ENCODE measurements at regions not wholly inside any gene's neighbourhood (a gene's known extent, or its start where the extent isn't known, plus 50 kb on each side); places are given as distances from the start of the nearest gene placed in this dataset.
"Not testable (repeated sequence)": the region's sequence is repeated elsewhere in the genome, so short reads cannot be mapped to it uniquely, and the experiment has no call there.

- no peak for DNase-seq (ENCODE audit: low spot score)
Observed at GRCh38 chr1:192862271-192862670, 53.4 kb downstream of the RGS2 start.

GRCh38 chr1:192866241-192866868, 57.5 kb downstream of the RGS2 start:
- DNase-seq (ENCODE audit: low spot score) = no peak

DNA sequence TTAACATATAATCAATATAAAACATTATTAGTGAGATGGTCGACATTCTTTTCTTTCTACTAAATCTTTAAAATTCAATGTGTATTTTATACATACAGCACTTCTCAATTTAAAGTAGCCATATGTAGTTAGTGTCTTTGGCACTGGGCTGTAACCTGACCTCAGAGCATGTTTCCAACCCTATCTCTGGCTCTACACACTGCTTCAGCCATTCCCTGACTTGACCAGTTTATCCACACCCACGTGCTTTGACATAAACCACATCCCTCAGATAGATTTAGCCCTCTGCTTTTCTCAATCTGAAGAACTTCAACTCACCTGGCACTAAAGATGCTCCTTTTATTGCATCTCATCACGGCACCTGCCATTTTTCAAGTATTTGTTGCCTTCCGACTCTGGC, 58.3 kb downstream of the RGS2 start:
- DNase-seq (ENCODE audit: low spot score) = no peak

DNA sequence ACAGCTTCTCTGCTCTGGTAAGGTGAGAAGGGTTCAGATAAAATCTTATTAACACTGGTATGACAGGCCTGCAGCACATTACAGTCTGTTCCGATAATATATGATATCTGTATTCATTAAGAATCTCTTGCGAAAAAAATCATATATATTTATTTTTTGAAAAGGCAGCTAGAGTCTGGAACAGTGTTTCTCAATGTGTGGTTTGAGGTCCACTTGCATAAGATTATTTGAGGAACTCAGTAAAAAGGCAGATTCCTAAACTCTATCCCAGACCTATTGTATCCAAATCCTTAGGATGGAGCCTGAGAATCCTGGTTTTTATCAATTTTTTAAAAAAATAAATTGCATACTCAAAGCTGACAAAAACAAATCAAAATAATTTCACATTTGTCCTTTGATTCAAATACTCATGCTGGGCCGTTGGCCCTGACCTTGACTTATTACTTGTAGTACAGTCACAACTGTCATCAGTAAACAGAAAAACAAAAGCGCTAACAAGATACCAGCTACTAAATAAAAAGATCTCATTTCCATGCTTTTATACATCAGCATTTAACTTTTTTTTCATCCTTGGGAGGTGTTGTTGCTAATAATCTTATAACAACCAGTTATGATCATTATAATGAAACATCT, 60.6 kb downstream of the RGS2 start:
- no peak for DNase-seq (ENCODE audit: low spot score)

GRCh38 chr1:192872010-192872409, 63.2 kb downstream of the RGS2 start:
- no peak for DNase-seq (ENCODE audit: low spot score)

DNA sequence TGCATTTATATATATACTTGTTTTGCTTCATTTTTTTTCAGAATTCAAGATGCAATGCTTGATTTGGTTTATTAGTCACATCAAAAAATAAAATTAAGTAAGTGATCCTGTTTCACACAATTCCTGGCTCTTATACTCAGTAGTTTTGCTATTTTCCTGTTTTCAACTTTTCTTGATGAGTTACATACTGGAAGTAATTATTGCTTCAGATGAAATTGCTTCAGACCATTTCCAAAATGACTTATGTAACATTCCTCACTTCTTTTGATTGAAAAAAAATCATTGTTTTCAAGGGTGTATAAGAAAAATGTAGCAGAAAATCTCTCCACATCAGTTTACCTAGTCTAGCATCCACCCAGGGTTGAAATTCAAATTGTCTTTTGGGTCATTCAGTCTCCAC, 65.0 kb downstream of the RGS2 start:
- no peak for DNase-seq (ENCODE audit: low spot score)

GRCh38 chr1:192876633-192877032, 67.8 kb downstream of the RGS2 start:
- no peak for DNase-seq (ENCODE audit: low spot score)

- DNase-seq (ENCODE audit: low spot score) = no peak
Observed at GRCh38 chr1:192877283-192877886, 68.5 kb downstream of the RGS2 start.

GRCh38 chr1:192878249-192878648, 69.4 kb downstream of the RGS2 start:
- no peak for DNase-seq (ENCODE audit: low spot score)

GRCh38 chr1:192879406-192879805, 70.6 kb downstream of the RGS2 start:
- DNase-seq (ENCODE audit: low spot score) = no peak

- DNase-seq (ENCODE audit: low spot score) = no peak
Observed at GRCh38 chr1:192880231-192880630, 71.4 kb downstream of the RGS2 start.

GRCh38 chr1:192884241-192884640, 75.4 kb downstream of the RGS2 start:
- no peak for DNase-seq (ENCODE audit: low spot score)

DNA sequence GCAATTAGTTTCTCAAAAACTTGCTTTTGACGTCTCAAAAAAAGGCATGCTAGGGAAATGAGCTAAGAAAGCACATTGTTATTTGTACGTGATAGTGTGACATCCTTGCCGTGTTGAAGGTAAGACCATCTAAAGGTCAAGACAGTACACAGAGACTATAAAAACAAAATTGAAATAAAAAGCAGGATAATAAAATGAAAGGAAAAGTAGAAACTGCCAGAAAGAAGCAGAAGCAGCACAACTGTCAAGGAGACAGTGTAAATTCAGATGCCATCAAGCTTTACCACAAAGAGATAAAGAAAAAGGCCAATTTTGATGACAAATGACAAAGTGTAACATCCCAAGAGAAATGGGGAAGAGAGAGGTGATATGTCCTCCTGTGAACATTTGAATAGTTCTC, 76.5 kb downstream of the RGS2 start:
- DNase-seq (ENCODE audit: low spot score) = not testable (repeated sequence)

- DNase-seq (ENCODE audit: low spot score) = no peak
Observed at GRCh38 chr1:192887426-192887825, 78.6 kb downstream of the RGS2 start.

- DNase-seq (ENCODE audit: low spot score) = no peak
Observed at GRCh38 chr1:192888574-192888973, 79.7 kb downstream of the RGS2 start.

- DNase-seq (ENCODE audit: low spot score) = no peak
Observed at GRCh38 chr1:192889082-192889481, 80.2 kb downstream of the RGS2 start.

DNA sequence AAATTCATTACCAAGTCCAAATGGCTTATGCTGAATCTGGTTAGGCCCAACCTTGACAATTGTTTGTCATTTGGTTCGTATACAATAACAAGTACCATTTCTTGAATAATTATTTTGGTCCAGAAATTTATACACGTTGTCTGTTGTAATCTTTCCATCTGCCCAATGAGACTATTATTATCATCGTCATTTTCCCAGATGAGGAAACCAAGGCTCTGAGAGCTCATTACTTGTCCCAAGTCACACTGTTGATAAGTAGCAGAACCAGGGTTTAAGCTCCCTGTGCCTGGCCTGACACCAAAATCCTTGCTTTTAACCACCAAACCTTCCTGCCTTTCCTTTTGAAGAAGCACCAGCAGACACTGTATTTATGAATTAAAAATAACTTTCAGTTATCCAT, 81.3 kb downstream of the RGS2 start:
- DNase-seq (ENCODE audit: low spot score) = no peak

- no peak for DNase-seq (ENCODE audit: low spot score)
Observed at GRCh38 chr1:192892934-192893333, 84.1 kb downstream of the RGS2 start.

- not testable (repeated sequence) for DNase-seq (ENCODE audit: low spot score)
Observed at GRCh38 chr1:192895487-192895886, 86.6 kb downstream of the RGS2 start.

- DNase-seq (ENCODE audit: low spot score) = no peak
Observed at GRCh38 chr1:192896376-192896775, 87.5 kb downstream of the RGS2 start.

GRCh38 chr1:192901500-192901899, 92.7 kb downstream of the RGS2 start:
- DNase-seq (ENCODE audit: low spot score) = no peak

- DNase-seq (ENCODE audit: low spot score) = no peak
Observed at GRCh38 chr1:192903142-192903541, 94.3 kb downstream of the RGS2 start.

GRCh38 chr1:192904438-192904895, 95.6 kb downstream of the RGS2 start:
- peak; percentile 22 for DNase-seq (ENCODE audit: low spot score)

DNA sequence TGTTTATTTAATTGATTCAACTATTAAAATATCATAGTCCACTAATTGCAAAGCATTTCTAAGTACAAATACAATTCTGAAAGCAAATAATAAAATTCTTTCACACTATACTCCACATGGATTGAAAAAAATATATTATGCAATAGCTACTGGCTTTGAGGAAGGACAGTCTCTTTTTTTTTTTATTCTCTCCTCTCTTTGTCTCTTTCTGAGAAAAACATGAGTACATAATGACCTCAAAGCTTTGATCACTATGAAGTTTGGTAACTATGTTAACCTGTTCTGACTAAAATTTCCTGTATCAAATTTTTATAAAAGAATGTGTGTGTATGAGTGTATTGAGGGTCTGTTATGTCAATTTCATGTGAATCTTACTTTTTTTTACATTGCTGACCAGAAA, 96.2 kb downstream of the RGS2 start:
- DNase-seq (ENCODE audit: low spot score) = no peak
